Epidermal melanocyte (primary cell): ENCODE measurements at regions not wholly inside any gene's neighbourhood (a gene's known extent, or its start where the extent isn't known, plus 50 kb on each side); places are given as distances from the start of the nearest gene placed in this dataset.
"Not testable (repeated sequence)": the region's sequence is repeated elsewhere in the genome, so short reads cannot be mapped to it uniquely, and the experiment has no call there.

Experiments used
- DNase-seq: peaks from one replicate; pipeline ENCODE4 v3.0.0; 2011; ENCODE audit warnings: low spot score; ENCODE audit not compliant: insufficient read length

DNA sequence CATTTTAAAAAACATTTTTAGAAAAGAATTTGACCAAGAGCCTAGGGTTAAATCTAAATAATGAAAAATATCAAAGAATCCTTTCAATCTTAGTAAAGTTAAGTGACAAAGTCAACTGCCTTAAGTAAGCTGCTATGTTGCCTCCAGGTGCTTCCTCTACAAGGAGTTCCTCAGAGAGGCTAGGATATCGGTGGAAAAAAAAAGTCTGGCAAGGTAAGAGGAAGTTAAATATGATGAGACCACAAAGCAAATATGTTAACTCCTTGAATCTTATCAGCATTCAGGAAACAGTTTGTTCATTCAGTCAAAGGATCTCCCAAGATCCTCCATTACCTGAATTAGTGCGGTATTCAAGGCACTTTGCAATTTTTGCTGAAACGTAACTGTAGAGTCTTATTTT, 563.5 kb downstream of the PTPRC start:
- no peak for DNase-seq

DNA sequence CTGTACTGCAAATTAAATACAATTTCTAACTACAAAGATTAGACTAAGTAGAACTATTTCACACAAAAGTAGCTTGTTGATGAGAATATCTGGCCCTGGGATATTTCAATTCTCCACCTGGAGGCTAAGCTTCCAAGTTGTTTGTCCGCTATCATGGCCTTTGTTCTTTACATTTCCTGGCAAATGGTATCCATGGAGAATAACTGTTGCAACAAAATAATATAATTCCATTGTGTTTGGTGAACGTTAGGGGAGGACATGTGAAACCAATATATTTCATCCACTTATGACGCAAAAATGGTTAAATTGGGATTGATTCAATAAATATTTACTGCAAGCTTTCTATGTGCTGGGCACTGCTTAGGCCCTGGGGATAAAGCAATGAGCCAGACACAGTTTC, 565.4 kb downstream of the PTPRC start:
- no peak for DNase-seq

DNA sequence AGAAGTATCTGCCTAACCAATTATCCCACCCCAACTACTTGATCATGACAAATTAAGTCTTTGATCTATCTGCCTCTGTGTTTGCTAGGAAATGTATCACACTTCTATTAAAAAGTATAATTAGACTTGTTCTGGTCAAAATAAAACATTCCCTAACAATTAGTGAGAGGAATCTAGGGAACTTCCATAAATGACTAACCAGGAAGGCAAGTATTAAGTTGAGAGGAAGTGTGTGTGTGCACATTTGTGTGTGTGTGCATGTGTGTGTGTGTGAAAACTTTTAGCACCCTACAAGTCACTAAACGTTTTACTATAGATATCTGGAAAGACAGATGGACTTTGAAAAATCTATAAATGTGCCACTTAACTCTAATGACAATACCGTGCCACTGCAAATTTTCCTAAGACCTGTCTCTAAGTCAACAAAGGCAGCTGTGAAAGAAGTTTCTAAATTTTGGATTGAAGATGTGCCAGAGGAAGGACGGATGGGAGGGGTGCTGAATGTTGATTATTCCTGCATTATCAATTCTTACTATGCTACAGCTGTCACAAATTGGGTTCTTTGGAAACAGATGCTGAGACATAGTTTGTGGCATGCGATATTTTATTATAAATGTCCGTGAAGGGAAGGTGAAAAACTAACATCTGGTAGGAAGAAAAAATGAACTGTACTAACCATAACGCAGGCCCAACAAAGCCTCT, 567.1 kb downstream of the PTPRC start:
- DNase-seq = no peak

DNA sequence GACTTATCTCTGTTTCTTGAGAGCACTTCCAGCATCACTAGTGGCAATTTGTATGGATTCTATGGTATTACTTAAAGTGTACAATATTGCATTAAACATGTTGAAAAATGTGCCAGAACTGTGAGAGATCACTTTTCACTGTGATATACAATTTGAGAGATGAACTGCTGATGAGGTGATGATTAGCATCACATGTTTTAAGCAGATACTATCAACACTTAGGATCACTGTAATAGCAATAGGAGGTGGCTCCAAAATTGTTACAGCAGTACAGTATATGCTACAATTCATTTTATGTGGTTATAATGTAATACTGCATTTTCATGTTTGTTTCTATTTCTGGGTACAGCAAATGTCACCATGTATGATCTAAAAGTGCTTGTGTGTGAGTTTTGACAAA, 570.0 kb downstream of the PTPRC start:
- DNase-seq = no peak

DNA sequence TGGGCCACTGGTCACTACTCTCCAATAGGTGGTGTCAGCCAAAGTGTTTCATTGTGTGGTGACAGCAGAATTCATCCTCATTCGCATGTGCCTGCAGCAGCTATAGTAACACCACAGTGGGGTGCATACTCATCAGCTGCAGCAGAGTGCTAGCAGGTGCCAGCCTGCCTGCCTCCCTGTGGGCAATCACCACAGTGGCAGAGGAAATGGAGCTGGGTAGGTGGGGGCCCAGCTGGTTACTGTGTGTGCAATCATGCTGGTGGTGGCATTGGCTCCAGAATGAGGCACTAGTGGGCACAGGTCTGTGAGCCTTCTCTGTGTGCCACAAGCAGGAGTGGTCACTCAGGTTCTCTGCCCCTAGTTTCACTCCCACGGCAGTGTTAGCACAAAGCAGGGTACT, 579.2 kb downstream of the PTPRC start:
- DNase-seq = no peak

DNA sequence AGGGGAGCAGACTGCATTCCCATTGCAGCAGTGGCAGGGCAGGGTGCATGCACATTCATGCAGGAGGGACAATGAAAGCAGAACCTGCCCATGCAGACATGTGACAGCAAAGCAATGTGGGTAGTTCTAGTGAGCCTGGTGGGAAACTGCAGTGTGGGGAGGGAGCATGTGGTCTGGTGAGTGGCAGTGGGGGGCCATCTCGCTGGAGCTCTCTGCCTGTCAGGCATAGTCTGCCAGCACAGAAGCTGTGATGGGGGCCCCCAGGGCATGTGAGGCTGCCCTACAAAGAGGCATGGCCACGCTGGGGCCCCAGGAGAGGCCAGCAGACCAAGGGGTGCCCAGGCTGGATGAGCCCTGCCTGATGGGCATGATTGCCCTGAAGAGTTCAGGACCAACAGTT, 579.7 kb downstream of the PTPRC start:
- no peak for DNase-seq

DNA sequence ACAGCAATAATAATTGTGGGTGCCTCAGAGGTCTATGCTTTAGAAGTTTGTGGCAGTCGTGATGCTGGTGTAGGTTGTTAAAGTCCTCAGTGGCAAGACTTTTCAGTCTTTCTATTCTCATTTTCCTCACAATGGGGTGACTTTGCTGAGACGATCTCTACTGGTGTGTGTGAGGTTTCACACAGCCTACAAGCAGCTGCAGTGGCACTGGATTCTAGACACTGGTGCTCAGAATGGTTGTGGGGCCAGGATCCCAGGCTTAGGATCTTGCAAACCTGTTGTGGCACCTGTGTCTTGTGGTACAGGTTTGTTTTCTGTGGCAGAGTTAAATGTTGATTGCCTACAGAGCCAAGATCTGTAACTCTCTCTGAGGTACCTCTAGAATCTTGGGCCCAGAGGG, 581.2 kb downstream of the PTPRC start:
- no peak for DNase-seq

DNA sequence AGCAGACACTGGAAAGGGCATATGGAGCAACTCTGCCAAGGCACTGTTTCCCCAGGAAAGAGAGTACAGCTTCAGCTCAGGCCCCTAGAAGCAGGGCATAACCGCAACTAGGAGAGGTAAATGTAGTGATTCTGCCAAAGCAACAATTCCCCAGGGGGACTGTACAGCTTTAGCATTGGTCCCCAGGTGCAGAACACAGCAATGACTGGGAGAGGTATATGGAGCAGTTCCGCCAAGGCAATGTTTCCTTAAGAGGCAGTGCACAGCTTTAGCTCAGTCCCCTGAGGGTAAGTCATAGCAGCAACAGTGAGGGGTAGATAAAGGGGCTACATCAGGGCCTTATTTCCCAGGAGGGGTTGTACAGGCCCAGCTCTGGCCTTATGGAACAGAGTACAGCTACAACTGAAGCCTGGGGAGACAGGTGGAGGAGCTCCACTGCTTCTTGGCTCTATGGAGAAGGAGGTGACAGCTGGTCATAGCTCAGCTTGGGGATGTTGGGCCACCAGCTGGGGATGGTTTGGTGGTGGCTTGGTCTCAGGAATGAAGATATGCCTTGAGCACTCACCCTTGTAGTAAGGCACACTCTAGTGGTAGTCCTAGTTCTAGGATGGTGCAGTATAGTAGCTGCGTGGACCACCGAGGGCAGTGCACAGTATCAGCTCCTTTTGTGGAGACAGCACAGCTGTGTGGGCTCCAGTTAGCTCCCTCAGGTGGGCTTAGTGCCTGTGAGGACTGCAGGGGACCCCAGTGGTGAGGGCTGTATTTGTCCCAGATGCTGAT, 582.7 kb downstream of the PTPRC start:
- no peak for DNase-seq

DNA sequence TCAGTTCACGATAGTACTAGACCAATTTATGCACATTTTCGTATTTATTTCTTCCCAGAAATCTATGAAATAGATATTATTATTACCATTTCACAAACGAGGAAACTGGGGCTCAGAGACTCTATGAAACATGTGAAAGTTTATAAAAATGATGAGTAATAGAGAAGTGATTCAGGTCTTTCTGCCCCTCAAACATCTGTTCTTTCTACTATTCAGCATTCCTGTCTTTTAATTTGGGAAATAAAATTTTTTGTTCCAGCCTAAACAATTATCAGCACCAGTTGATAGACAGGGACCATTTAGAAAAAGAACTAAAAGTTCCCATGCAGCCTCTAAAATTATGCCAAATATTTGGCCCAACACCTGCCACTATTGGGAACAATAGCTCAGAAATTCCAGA, 585.1 kb downstream of the PTPRC start:
- no peak for DNase-seq

DNA sequence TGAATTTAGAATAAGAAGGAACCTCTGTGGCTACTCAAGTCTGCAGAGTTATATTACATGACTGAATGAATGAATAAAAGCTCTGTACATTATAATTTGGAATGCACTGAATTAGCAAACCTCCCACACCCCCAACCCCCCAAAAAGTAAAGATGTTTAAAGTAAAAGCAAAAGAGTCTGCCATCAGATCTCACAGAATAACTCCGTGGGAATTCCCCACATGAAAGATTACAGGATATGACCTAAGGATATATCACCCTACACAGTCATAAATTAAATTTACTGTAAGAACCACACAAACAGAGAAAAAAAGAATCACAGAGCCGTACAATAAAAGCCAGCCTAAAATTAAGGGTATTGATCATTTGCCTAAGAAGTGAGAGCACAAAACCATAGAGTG, 587.3 kb downstream of the PTPRC start:
- no peak for DNase-seq

DNA sequence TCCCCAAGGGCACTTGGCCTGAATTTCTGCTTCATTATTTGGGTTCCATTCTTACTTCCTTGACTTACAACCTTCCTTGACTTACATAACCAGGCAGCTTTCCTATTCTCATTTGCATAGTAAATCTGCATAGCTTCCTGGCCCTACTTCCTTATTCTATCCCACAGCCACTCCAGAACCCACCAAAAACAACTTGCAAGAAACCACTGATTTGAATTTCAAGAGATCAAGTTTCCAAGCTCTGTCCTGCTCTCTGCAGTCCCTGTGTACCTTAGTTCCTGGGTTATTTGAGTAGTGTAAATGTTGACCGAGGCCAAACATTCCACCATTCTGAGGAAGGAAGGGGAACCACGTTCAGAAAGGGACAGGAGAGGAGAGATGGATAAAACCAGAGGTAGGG, 603.3 kb downstream of the PTPRC start:
- no peak for DNase-seq

DNA sequence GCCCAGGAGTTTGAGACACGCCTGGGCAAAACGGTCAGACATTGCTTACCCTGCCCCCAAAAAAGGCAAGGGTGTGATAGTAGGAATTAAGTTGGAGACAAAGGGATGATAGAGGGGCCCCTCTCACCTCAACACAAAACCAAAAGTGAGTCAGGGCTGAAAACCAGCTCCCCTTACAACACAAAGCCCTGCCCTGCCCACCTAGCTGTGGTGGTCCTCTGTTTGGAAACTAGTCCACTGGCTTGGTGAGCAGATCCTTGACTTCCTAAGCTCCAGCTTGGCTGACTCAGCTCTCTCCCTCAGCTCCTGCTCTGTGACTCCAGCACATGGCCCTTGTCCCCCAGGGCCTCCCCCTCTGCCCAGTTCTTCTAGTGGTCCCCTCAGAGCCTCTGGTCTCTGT, 603.8 kb downstream of the PTPRC start:
- no peak for DNase-seq

DNA sequence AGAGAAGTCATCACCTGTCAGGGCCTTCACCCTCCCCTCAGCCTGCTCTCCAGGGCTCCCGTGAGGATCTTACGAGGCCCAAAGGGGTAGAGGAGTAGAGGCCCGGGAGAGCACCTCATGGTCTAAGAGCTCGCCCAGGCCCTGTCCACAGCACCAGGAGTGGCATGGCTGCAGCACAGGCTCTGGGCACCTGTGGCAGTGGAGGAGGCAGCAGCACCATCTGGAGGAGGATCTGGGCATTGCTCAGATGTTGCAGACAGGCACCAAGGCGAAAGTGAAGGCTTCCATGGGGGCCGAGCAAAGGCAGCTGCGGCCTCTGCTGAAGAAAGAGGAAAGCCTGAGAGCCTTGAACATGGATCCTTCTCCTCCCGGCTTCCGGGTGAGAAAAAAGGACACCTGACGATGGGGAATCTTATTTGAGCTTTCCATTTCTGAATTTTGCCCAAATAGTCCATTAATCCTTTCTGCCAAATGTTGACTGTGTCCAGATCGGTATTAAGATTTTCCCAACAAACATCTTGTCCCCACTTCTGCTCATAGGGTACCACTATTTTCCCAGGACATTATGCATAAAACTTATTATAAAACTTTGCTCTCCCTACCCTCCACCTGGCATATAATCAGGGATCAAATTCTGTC, 604.7 kb downstream of the PTPRC start:
- DNase-seq = no peak

DNA sequence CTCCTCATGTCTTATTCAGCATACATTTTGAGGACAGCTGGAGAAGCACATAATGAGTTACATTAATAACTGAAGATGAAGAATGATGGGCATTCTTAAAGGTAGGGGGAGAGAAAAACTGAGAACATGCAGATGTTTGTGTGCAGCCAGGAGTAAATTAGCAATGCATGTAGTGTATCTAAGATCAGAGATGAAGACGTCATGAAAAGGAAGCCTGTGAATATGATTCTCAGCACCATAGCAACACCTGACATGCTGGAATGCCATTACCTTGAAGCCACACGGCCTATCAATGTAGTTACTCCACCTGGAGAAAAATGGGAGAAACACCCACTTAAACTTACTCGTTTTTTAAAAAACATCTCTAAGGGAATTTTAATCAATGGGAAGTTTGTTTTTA, 607.1 kb downstream of the PTPRC start:
- DNase-seq = no peak

DNA sequence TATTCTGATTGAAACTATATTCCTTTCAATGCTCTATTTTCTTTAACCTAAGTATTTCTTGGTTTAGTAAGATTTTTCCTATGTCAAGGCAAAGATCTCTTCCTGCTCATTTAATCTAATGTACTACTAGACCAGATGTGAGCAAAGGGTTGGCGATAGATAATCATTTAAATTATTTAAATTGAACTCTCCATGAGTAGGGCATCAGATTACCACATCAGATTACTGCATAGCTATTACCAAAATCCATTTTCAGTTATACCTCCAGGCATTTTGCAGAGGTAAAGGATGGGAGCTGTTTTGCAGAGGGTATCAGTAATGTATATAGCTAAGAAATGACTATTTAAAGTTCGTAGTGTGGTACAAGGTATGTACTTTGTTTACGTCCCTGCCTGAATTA, 607.9 kb downstream of the PTPRC start:
- DNase-seq = no peak

DNA sequence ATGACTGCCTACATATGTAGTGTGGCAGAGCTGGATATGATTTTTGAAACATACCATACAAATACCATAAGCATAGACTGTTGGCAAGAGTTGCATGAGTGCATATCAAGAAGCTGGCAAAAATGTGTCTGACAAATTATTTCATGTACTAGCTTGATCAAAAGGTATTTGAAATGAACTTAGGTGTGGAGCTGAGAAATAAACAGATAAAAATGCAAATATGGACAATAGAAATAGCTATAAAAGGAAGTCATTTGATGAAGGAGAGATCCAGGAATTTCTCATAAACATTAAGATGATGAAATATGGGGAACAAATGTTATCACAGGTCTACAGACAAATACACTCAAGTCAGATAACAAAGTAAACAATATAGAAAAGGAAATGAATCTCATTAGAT, 609.1 kb downstream of the PTPRC start:
- DNase-seq = no peak

DNA sequence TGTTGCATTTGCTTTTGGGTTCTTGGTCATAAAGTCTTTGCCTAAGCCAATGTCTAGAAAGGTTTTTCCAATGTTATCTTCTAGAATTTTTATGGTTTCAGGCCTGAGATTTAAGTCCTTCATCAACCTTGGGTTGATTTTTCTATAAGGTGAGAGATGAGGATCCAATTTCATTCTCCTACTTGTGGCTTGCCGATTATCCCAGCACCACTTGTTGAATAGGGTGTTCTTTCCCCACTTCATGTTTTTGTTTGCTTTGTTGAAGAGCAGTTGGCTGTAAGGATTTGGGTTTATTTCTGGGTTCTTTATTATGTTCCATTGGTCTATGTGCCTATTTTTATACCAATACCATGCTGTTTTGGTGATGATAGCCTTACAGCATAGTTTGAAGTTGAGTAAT, 615.2 kb downstream of the PTPRC start:
- not testable (repeated sequence) for DNase-seq

DNA sequence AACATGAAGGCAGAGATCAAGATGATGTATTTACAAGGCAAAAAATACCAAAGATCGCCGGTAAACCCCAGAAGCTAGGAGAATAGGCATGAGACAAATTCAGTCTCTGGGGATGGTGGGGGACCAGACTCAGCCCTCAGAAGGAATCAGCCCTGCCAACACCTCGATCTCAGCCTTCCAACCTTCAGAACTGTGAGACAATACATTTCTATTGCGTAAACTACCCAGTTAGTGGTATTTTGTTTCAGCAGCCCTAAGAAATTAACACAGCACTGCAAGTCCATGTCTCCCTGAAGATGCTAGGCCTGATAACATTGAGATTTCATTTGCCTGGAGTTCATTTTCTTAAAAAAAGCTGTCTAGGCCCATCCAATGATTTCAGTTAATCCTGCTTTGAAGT, 622.5 kb downstream of the PTPRC start:
- DNase-seq = no peak

DNA sequence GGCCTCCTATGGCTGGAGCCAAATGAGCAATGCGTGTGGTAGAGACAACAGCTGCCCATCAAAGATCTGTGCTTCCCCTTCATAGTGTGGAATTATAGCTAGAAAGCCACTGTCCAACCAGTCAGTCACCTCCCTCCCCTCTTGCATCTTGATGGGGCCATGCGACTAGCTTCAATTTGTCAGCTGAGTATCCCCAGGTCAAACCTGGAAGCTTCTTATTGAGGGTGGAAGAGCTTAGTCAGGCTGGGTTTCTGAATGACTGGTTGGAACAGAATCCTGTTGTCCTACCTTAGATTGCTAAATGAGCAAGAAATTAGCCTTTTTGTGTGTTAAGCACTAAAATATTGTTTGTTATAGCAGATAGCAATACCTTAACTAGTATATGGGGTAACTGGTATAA, 625.4 kb downstream of the PTPRC start:
- no peak for DNase-seq

DNA sequence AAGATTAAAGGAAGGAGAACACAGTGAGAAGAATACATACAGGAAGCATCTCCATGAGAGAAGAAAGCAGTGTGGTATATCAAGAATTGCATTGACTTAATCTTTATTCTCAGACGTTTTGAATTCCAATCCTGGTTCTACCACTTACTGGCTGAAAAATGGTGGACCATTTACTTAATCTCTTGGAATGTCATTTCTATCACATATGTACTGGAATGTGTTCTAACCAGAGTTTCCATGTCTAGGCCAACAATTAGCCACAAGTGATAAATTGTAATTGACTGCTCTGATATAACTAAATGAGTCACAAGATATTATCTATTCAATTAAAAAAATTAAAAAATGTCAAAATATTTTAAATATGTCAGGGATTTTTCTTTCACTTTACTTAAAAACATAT, 626.1 kb downstream of the PTPRC start:
- no peak for DNase-seq

DNA sequence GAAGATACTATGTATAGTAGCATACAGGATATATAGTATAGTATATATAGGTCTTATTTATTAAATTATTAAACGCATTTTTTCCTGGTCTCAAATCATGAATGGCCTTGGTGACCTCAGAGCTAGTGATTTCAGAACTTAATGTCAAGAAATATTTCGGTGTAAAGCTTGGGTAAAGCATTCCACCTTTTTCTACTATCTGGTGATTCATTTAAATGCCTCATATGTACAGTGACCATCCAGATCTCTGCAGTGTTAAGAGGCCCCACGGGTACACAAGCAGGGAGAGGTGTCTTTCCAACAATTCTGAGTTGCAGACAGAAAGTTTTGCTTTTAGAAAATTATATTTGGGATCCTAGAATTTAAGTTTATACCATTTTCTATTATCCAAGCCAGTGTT, 626.5 kb downstream of the PTPRC start:
- DNase-seq = no peak

DNA sequence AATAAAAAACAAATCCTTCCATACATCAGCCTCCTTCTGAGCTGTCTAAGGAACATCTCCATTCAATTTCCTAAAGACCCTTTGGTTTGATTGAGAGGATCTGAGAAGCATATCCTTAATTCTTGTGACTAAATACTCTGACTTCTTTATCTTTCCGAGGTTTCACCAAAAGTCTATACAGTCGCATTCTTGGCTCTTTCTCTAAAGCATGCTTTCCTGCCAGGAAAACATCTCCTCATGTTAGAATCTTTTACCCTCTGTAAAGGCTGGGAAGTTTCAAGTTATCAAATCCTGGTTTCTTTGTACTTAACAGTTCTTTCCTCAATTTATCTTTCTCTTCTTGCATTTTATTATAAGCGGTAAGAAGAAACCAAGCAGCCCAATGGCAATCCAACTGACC, 630.4 kb downstream of the PTPRC start:
- DNase-seq = no peak

DNA sequence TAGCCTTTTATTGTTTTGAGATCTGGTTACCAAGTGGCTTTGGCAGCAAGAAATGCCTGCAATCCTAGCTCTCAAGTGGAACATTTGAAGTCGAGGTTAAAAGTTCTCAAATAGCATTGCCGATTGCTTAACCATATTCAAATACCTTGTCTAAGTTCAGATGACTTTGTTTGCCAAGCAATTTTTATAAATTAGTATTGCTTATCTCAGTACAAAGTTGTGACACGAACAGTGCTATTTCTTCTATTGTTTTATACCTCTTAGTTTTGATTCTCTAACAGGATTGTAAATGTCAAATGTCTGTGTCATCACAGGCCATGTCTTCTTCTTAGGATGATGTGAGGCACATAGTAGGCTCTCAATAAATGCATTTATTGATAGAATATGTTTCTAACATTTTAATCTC, 633.3 kb downstream of the PTPRC start:
- no peak for DNase-seq
